ENCODE measurements at regions not wholly inside any gene's neighbourhood (a gene's known extent, or its start where the extent isn't known, plus 50 kb on each side); places are given as distances from the start of the nearest gene placed in this dataset.
"Not testable (repeated sequence)": the region's sequence is repeated elsewhere in the genome, so short reads cannot be mapped to it uniquely, and the experiment has no call there.

- peaks cover 38% of the 10 kb centered on the region for H3K9me3 Mint-ChIP-seq
- H3K36me3 Mint-ChIP-seq (ENCODE audit: low read depth); H3K27me3 Mint-ChIP-seq (ENCODE audit: low read depth); H3K4me3 Mint-ChIP-seq (ENCODE audit: low read depth); intact Hi-C loops (cut with micrococcal nuclease); DNase-seq (ENCODE audit: low spot score); H3K27ac Mint-ChIP-seq; H3K4me1 Mint-ChIP-seq (ENCODE audit: low read depth): not testable (repeated sequence)
Observed at GRCh38 chr11:101231207-101231834, 101.7 kb upstream of the PGR start.

- intact Hi-C loops (cut with micrococcal nuclease): no loop called here
- Mint-ChIP-seq H3K27ac (no peak overlapping the region), H3K27me3 (ENCODE audit: low read depth) (no peaks in the 10 kb centered on the region), H3K9me3 (peaks cover 55% of the 10 kb centered on the region), H3K4me3 (ENCODE audit: low read depth) (no peak overlapping the region), H3K4me1 (ENCODE audit: low read depth) (no peaks in the 10 kb centered on the region), H3K36me3 (ENCODE audit: low read depth) (no peaks in the 10 kb centered on the region)
- DNase-seq (ENCODE audit: low spot score): no peak
Observed at GRCh38 chr11:101226617-101227016, 97.0 kb upstream of the PGR start.

- peaks cover 55% of the 10 kb centered on the region for H3K9me3 Mint-ChIP-seq
- no peaks in the 10 kb centered on the region for H3K27me3 Mint-ChIP-seq (ENCODE audit: low read depth)
- H3K4me3 Mint-ChIP-seq (ENCODE audit: low read depth): no peak overlapping the region
- no peak for DNase-seq (ENCODE audit: low spot score)
- H3K4me1 Mint-ChIP-seq (ENCODE audit: low read depth): no peaks in the 10 kb centered on the region
- H3K27ac Mint-ChIP-seq: no peak overlapping the region
- H3K36me3 Mint-ChIP-seq (ENCODE audit: low read depth): no peaks in the 10 kb centered on the region
- intact Hi-C loops (cut with micrococcal nuclease): no loop called here
Observed at GRCh38 chr11:101224221-101224620, 94.6 kb upstream of the PGR start.

GRCh38 chr11:101218091-101218490 is 88.5 kb upstream of the PGR start:
- H3K36me3 Mint-ChIP-seq (ENCODE audit: low read depth); H3K27ac Mint-ChIP-seq; H3K27me3 Mint-ChIP-seq (ENCODE audit: low read depth); intact Hi-C loops (cut with micrococcal nuclease); H3K4me1 Mint-ChIP-seq (ENCODE audit: low read depth); H3K4me3 Mint-ChIP-seq (ENCODE audit: low read depth); DNase-seq (ENCODE audit: low spot score): not testable (repeated sequence)
- peaks cover 33% of the 10 kb centered on the region for H3K9me3 Mint-ChIP-seq

- DNase-seq (ENCODE audit: low spot score); H3K4me3 Mint-ChIP-seq (ENCODE audit: low read depth); H3K36me3 Mint-ChIP-seq (ENCODE audit: low read depth); H3K27ac Mint-ChIP-seq; H3K4me1 Mint-ChIP-seq (ENCODE audit: low read depth); intact Hi-C loops (cut with micrococcal nuclease); H3K27me3 Mint-ChIP-seq (ENCODE audit: low read depth): not testable (repeated sequence)
- H3K9me3 Mint-ChIP-seq: peaks cover 40% of the 10 kb centered on the region
Observed at GRCh38 chr11:101216091-101216490, 86.5 kb upstream of the PGR start.

GRCh38 chr11:101215069-101215468 is 85.5 kb upstream of the PGR start:
- Mint-ChIP-seq H3K27me3 (ENCODE audit: low read depth) (no peaks in the 10 kb centered on the region), H3K9me3 (peaks cover 44% of the 10 kb centered on the region), H3K4me3 (ENCODE audit: low read depth) (no peak overlapping the region), H3K4me1 (ENCODE audit: low read depth) (no peaks in the 10 kb centered on the region), H3K27ac (no peak overlapping the region), H3K36me3 (ENCODE audit: low read depth) (no peaks in the 10 kb centered on the region)
- no peak for DNase-seq (ENCODE audit: low spot score)
- intact Hi-C loops (cut with micrococcal nuclease): no loop called here

GRCh38 chr11:101211407-101211975 is 81.9 kb upstream of the PGR start:
- intact Hi-C loops (cut with micrococcal nuclease): no loop called here
- Mint-ChIP-seq H3K36me3 (ENCODE audit: low read depth) (no peaks in the 10 kb centered on the region), H3K4me1 (ENCODE audit: low read depth) (no peaks in the 10 kb centered on the region), H3K9me3 (peaks cover 49% of the 10 kb centered on the region), H3K4me3 (ENCODE audit: low read depth) (no peak overlapping the region), H3K27ac (no peak overlapping the region), H3K27me3 (ENCODE audit: low read depth) (no peaks in the 10 kb centered on the region)
- no peak for DNase-seq (ENCODE audit: low spot score)

- Mint-ChIP-seq H3K4me3 (ENCODE audit: low read depth) (no peak overlapping the region), H3K4me1 (ENCODE audit: low read depth) (no peaks in the 10 kb centered on the region), H3K27me3 (ENCODE audit: low read depth) (no peaks in the 10 kb centered on the region), H3K36me3 (ENCODE audit: low read depth) (no peaks in the 10 kb centered on the region), H3K27ac (no peak overlapping the region), H3K9me3 (peaks cover 14% of the 10 kb centered on the region)
- no peak for DNase-seq (ENCODE audit: low spot score)
- intact Hi-C loops (cut with micrococcal nuclease): no loop called here
Observed at GRCh38 chr11:101202614-101203013, 73.0 kb upstream of the PGR start.

- Mint-ChIP-seq H3K4me1 (ENCODE audit: low read depth) (no peaks in the 10 kb centered on the region), H3K36me3 (ENCODE audit: low read depth) (no peaks in the 10 kb centered on the region), H3K27me3 (ENCODE audit: low read depth) (no peaks in the 10 kb centered on the region), H3K9me3 (no peaks in the 10 kb centered on the region), H3K4me3 (ENCODE audit: low read depth) (no peak overlapping the region), H3K27ac (no peak overlapping the region)
- DNase-seq (ENCODE audit: low spot score): no peak
- intact Hi-C loops (cut with micrococcal nuclease): no loop called here
Observed at GRCh38 chr11:101199416-101199815, 69.8 kb upstream of the PGR start.

GRCh38 chr11:101195294-101195693 is 65.7 kb upstream of the PGR start:
- Mint-ChIP-seq H3K27ac (no peak overlapping the region), H3K9me3 (peaks cover 13% of the 10 kb centered on the region), H3K27me3 (ENCODE audit: low read depth) (no peaks in the 10 kb centered on the region), H3K4me1 (ENCODE audit: low read depth) (no peaks in the 10 kb centered on the region), H3K4me3 (ENCODE audit: low read depth) (no peak overlapping the region), H3K36me3 (ENCODE audit: low read depth) (no peaks in the 10 kb centered on the region)
- no peak for DNase-seq (ENCODE audit: low spot score)
- intact Hi-C loops (cut with micrococcal nuclease): no loop called here

- H3K27ac Mint-ChIP-seq: no peak overlapping the region
Observed at GRCh38 chr11:101188801-101189200, 59.2 kb upstream of the PGR start.

GRCh38 chr11:101188173-101188572 is 58.6 kb upstream of the PGR start:
- intact Hi-C loops (cut with micrococcal nuclease): no loop called here
- no peak for DNase-seq (ENCODE audit: low spot score)
- H3K27me3 Mint-ChIP-seq (ENCODE audit: low read depth): no peaks in the 10 kb centered on the region
- no peaks in the 10 kb centered on the region for H3K36me3 Mint-ChIP-seq (ENCODE audit: low read depth)
- H3K4me1 Mint-ChIP-seq (ENCODE audit: low read depth): no peaks in the 10 kb centered on the region
- no peak overlapping the region for H3K27ac Mint-ChIP-seq
- no peak overlapping the region for H3K4me3 Mint-ChIP-seq (ENCODE audit: low read depth)
- H3K9me3 Mint-ChIP-seq: peaks cover 22% of the 10 kb centered on the region

More at GRCh38 chr11:101188801-101189200, 59.2 kb upstream of the PGR start:
- H3K27me3 Mint-ChIP-seq (ENCODE audit: low read depth): no peaks in the 10 kb centered on the region
- H3K36me3 Mint-ChIP-seq (ENCODE audit: low read depth): no peaks in the 10 kb centered on the region
- no peak overlapping the region for H3K4me3 Mint-ChIP-seq (ENCODE audit: low read depth)
- intact Hi-C loops (cut with micrococcal nuclease): no loop called here
- peaks cover 27% of the 10 kb centered on the region for H3K9me3 Mint-ChIP-seq
- no peaks in the 10 kb centered on the region for H3K4me1 Mint-ChIP-seq (ENCODE audit: low read depth)
- DNase-seq (ENCODE audit: low spot score): no peak

GRCh38 chr11:101187748-101188147 is 58.1 kb upstream of the PGR start:
- intact Hi-C loops (cut with micrococcal nuclease): no loop called here
- no peak overlapping the region for H3K4me3 Mint-ChIP-seq (ENCODE audit: low read depth)
- no peak for DNase-seq (ENCODE audit: low spot score)
- no peaks in the 10 kb centered on the region for H3K27me3 Mint-ChIP-seq (ENCODE audit: low read depth)
- H3K4me1 Mint-ChIP-seq (ENCODE audit: low read depth): no peaks in the 10 kb centered on the region
- peaks cover 22% of the 10 kb centered on the region for H3K9me3 Mint-ChIP-seq
- no peak overlapping the region for H3K27ac Mint-ChIP-seq
- no peaks in the 10 kb centered on the region for H3K36me3 Mint-ChIP-seq (ENCODE audit: low read depth)

GRCh38 chr11:101185985-101186384 is 56.4 kb upstream of the PGR start:
- Mint-ChIP-seq H3K9me3 (peaks cover 18% of the 10 kb centered on the region), H3K4me1 (ENCODE audit: low read depth) (no peaks in the 10 kb centered on the region), H3K4me3 (ENCODE audit: low read depth) (no peak overlapping the region), H3K27ac (no peak overlapping the region), H3K27me3 (ENCODE audit: low read depth) (no peaks in the 10 kb centered on the region), H3K36me3 (ENCODE audit: low read depth) (no peaks in the 10 kb centered on the region)
- intact Hi-C loops (cut with micrococcal nuclease): no loop called here
- DNase-seq (ENCODE audit: low spot score): no peak
